IMR-90 (cell line): ENCODE measurements at regions not wholly inside any gene's neighbourhood (a gene's known extent, or its start where the extent isn't known, plus 50 kb on each side); places are given as distances from the start of the nearest gene placed in this dataset.

Source experiments
- ATAC-seq: fragments of 200-7000 bp; cut with Tn5 transposase; 2 replicates; pipeline ENCODE4 v1.9.1; 2020; ENCODE audit warnings: low read depth, mild to moderate bottlenecking, moderate library complexity
- BruUV-seq: library from RNA; stranded (reverse); fragments of 400-500 nt; replicated peaks from 2 replicates; lab custom pipeline; 2021; lab: Mats Ljungman, UMichigan
- CTCF ChIA-PET: fragments of 300-600 bp; formaldehyde crosslinking; extraction: SDS; loops from one replicate; lab custom pipeline; 2021; ENCODE audit warnings: antibody characterized with exemption; lab: Yijun Ruan, JAX
- POLR2A ChIA-PET: fragments of 300-600 bp; sonication (Branson Sonifier 250); formaldehyde crosslinking; loops from one replicate; lab custom pipeline; 2022; ENCODE audit warnings: antibody characterized with exemption; ENCODE audit not compliant: unreplicated experiment; lab: Charles Lee
- DNase-seq: peaks from one replicate; pipeline ENCODE4 v3.0.0; 2013
- H2AFZ ChIP-seq: replicated peaks from 2 replicates; pipeline ENCODE3; 2013; ENCODE audit warnings: low read length, mild to moderate bottlenecking; ENCODE audit not compliant: poor library complexity
- H2AK5ac ChIP-seq: 2 replicates; pipeline ENCODE4 v1.6.1; 2013; ENCODE audit warnings: low read depth, low read length, inconsistent platforms
- H2AK9ac ChIP-seq: replicated peaks from 2 replicates; pipeline ENCODE3; 2013; ENCODE audit warnings: mild to moderate bottlenecking, low read depth, low read length, moderate library complexity; ENCODE audit not compliant: poor library complexity
- H2BK120ac ChIP-seq: 2 replicates; pipeline ENCODE4 v1.6.1; 2013; ENCODE audit warnings: low read depth, low read length, inconsistent platforms
- H2BK15ac ChIP-seq: 3 replicates; pipeline ENCODE4 v1.6.1; 2013; ENCODE audit warnings: low read depth, low read length, inconsistent platforms
- H2BK20ac ChIP-seq: 2 replicates; pipeline ENCODE4 v1.6.1; 2013; ENCODE audit warnings: low read depth, mild to moderate bottlenecking, inconsistent platforms, low read length, moderate library complexity
- H2BK5ac ChIP-seq: 2 replicates; pipeline ENCODE4 v1.6.1; 2013; ENCODE audit warnings: mild to moderate bottlenecking, low read depth, low read length, inconsistent platforms; ENCODE audit not compliant: poor library complexity, severe bottlenecking
- H3K14ac ChIP-seq: replicated peaks from 2 replicates; pipeline ENCODE4 v1.6.1; 2013; ENCODE audit warnings: low read depth, low read length, inconsistent platforms
- H3K18ac ChIP-seq: 2 replicates; pipeline ENCODE4 v1.6.1; 2013; ENCODE audit warnings: low read depth, low read length, control low read depth
- H3K23ac ChIP-seq: 2 replicates; pipeline ENCODE4 v1.6.1; 2013; ENCODE audit warnings: low read depth, low read length, inconsistent platforms
- H3K27ac ChIP-seq: 2 replicates; pipeline ENCODE4 v1.5.1; 2013; ENCODE audit warnings: mild to moderate bottlenecking, control low read depth, low read length; ENCODE audit not compliant: insufficient read depth
- H3K27me3 ChIP-seq: 2 replicates; pipeline ENCODE4 v1.6.1; 2013; ENCODE audit warnings: low read length; ENCODE audit not compliant: control insufficient read depth, insufficient read depth
- H3K36me3 ChIP-seq: 2 replicates; pipeline ENCODE4 v1.6.1; 2013; ENCODE audit warnings: low read length, mixed read lengths; ENCODE audit not compliant: control insufficient read depth, insufficient read depth
- H3K4ac ChIP-seq: 2 replicates; pipeline ENCODE4 v1.6.1; 2013; ENCODE audit warnings: low read depth, low read length, inconsistent platforms
- H3K4me1 ChIP-seq: 2 replicates; pipeline ENCODE4 v1.6.1; 2013; ENCODE audit warnings: low read length, mixed read lengths; ENCODE audit not compliant: control insufficient read depth, insufficient read depth
- H3K4me2 ChIP-seq: 2 replicates; pipeline ENCODE4 v1.6.1; 2013; ENCODE audit warnings: low read depth, mild to moderate bottlenecking, control low read depth, low read length, moderate library complexity
- H3K4me3 ChIP-seq: 2 replicates; pipeline ENCODE4 v1.5.1; 2013; ENCODE audit warnings: low read depth, mild to moderate bottlenecking, control low read depth, low read length, moderate library complexity; ENCODE audit not compliant: insufficient read depth
- H3K56ac ChIP-seq: 2 replicates; pipeline ENCODE4 v1.6.1; 2013; ENCODE audit warnings: low read length, inconsistent platforms; ENCODE audit not compliant: insufficient read depth; ENCODE audit errors: extremely low read depth
- H3K79me1 ChIP-seq, 2 experiments: 2 replicates each; pipeline ENCODE4 v1.6.1; 2013; ENCODE audit warnings: low read length in 2 of 2, inconsistent platforms in 1 of 2, low read depth in 1 of 2
- H3K9ac ChIP-seq: 2 replicates; pipeline ENCODE4 v1.6.1; 2013; ENCODE audit warnings: low read depth, low read length, control low read depth
- H3K9me1 ChIP-seq: 2 replicates; pipeline ENCODE4 v1.6.1; 2013; ENCODE audit warnings: low read length, inconsistent platforms; ENCODE audit not compliant: insufficient read depth
- H3K9me3 ChIP-seq: 2 replicates; pipeline ENCODE4 v1.6.1; 2013; ENCODE audit warnings: low read length; ENCODE audit not compliant: control insufficient read depth, insufficient read depth
- H4K20me1 ChIP-seq: 2 replicates; pipeline ENCODE4 v1.6.1; 2013; ENCODE audit warnings: low read length, inconsistent platforms; ENCODE audit not compliant: insufficient read depth
- H4K5ac ChIP-seq: 2 replicates; pipeline ENCODE4 v1.6.1; 2013; ENCODE audit warnings: mild to moderate bottlenecking, low read depth, low read length, control low read depth
- H4K8ac ChIP-seq, 2 experiments: 2 replicates each; pipeline ENCODE4 v1.6.1; 2013; ENCODE audit warnings: low read depth in 2 of 2, low read length in 2 of 2, control low read depth in 1 of 2, inconsistent platforms in 1 of 2
- H4K91ac ChIP-seq: 2 replicates; pipeline ENCODE4 v1.6.1; 2013; ENCODE audit warnings: low read depth, low read length, inconsistent platforms; ENCODE audit not compliant: insufficient read depth
- BHLHE40 ChIP-seq: fragments of 150-350 bp; IDR thresholded peaks from 2 replicates; pipeline ENCODE4 v1.6.1; 2016; ENCODE audit warnings: mild to moderate bottlenecking, low read depth, low read length
- CHD1 ChIP-seq: IDR thresholded peaks from 2 replicates; pipeline ENCODE4 v1.6.1; 2012; ENCODE audit warnings: low read depth, low read length, improper control_type of control experiment
- FOS ChIP-seq: fragments of 150-350 bp; IDR thresholded peaks from 2 replicates; pipeline ENCODE4 v1.6.1; 2016; ENCODE audit warnings: low read depth, low read length
- MAZ ChIP-seq: IDR thresholded peaks from 2 replicates; pipeline ENCODE4 v1.6.1; 2012; ENCODE audit warnings: low read depth, mild to moderate bottlenecking, low read length, improper control_type of control experiment, moderate library complexity, borderline replicate concordance
- POLR2A ChIP-seq: IDR thresholded peaks from 2 replicates; pipeline ENCODE4 v1.6.1; 2012; ENCODE audit warnings: mild to moderate bottlenecking, low read depth, low read length
- RAD21 ChIP-seq: IDR thresholded peaks from 2 replicates; pipeline ENCODE4 v1.6.1; 2012; ENCODE audit warnings: low read length, improper control_type of control experiment
- RCOR1 ChIP-seq: IDR thresholded peaks from 2 replicates; pipeline ENCODE4 v1.6.1; 2012; ENCODE audit warnings: mild to moderate bottlenecking, low read length, improper control_type of control experiment; ENCODE audit not compliant: insufficient replicate concordance
- RFX5 ChIP-seq: IDR thresholded peaks from 2 replicates; pipeline ENCODE4 v1.8.0; 2012; ENCODE audit warnings: low read depth, mild to moderate bottlenecking, low read length, moderate library complexity
- WGBS, 2 experiments: methylation state at CpG; one replicate each; pipeline versions ENCODE4 v1.1.5 to v1.1.7; 2013; ENCODE audit warnings: missing lambda C conversion rate in 2 of 2; ENCODE audit not compliant: insufficient read length in 1 of 2; ENCODE audit errors: extremely low coverage in 2 of 2; 5-methylcytosine and 5-hydroxymethylcytosine counted together
- dilution Hi-C: fragments of 300-500 bp; cut with HindIII; formaldehyde crosslinking; loops from one replicate; pipeline ENCODE4 v1.14.3; 2018; ENCODE audit warnings: low sequenced_read_pairs; ENCODE audit not compliant: unreplicated experiment
- in situ Hi-C: fragments of 300-500 bp; cut with MboI; formaldehyde crosslinking; loops from 3 replicates; pipeline ENCODE4 v1.14.3; 2019; ENCODE audit warnings: low sequenced_read_pairs, inconsistent platforms, mixed read lengths
- intact Hi-C: fragments of 100-400 bp; cut with micrococcal nuclease; formaldehyde crosslinking; loops from 2 replicates; pipeline ENCODE4 v1.10.0; 2022
- TF ChIP-seq, protein P1 (sequence below): conservative IDR thresholded peaks from 2 replicates; pipeline ENCODE4 v1.5.1; 2012; ENCODE audit warnings: mild to moderate bottlenecking, low read depth, low read length, improper control_type of control experiment
- TF ChIP-seq, protein P2 (sequence below): fragments of 150-350 bp; IDR thresholded peaks from 2 replicates; pipeline ENCODE4 v1.6.1; 2017; ENCODE audit warnings: mild to moderate bottlenecking, antibody characterized with exemption, low read length, low read depth
- TF ChIP-seq, protein P3 (sequence below): fragments of 150-350 bp; IDR thresholded peaks from 2 replicates; pipeline ENCODE4 v1.6.1; 2016; ENCODE audit warnings: low read depth, mild to moderate bottlenecking, low read length, moderate library complexity, borderline replicate concordance

DNA sequence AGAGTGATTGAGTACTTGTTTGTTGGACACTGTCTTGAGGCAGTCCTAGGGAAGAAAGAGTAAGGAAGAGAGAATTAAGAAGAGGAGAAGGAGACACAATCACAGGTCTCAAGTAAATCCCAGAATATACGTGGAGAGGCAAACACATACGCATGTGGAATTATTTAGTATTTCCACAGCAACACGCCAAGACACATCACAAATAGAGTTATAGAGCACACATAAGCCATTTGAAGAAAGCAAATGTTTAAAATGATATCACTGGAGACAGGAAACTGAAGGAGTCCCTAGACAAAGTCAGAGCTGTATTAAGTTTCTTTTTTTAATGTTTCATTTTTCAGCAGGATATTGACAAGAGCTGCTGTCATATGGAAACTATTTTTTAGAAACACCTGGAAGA is 206.1 kb upstream of the LRIG1 start:
- intact Hi-C loops = no loop called here
- no peak overlapping the region for H3K27ac ChIP-seq
- H3K9me3 ChIP-seq = no peaks in the 10 kb centered on the region
- no peak overlapping the region for H2BK5ac ChIP-seq
- no peak overlapping the region for H3K14ac ChIP-seq
- H3K23ac ChIP-seq = no peak overlapping the region
- no peak overlapping the region for H3K18ac ChIP-seq
- no peak overlapping the region for H3K4me2 ChIP-seq
- no peak overlapping the region for H2BK20ac ChIP-seq
- no peak overlapping the region for H4K91ac ChIP-seq
- H3K9me1 ChIP-seq = no peaks in the 10 kb centered on the region
- no peak overlapping the region for H2BK15ac ChIP-seq
- H3K4me3 ChIP-seq = no peak overlapping the region
- no peak overlapping the region for H4K8ac ChIP-seq
- in situ Hi-C loops = no loop called here
- ATAC-seq = no peak
- H4K20me1 ChIP-seq = no peaks in the 10 kb centered on the region
- H3K79me1 ChIP-seq = no peaks in the 10 kb centered on the region
- no peak overlapping the region for H2AK9ac ChIP-seq
- TF ChIP-seq RFX5 = no peak
- no peak for TF ChIP-seq MAZ
- TF ChIP-seq RCOR1 = no peak
- TF ChIP-seq, protein P1, sequence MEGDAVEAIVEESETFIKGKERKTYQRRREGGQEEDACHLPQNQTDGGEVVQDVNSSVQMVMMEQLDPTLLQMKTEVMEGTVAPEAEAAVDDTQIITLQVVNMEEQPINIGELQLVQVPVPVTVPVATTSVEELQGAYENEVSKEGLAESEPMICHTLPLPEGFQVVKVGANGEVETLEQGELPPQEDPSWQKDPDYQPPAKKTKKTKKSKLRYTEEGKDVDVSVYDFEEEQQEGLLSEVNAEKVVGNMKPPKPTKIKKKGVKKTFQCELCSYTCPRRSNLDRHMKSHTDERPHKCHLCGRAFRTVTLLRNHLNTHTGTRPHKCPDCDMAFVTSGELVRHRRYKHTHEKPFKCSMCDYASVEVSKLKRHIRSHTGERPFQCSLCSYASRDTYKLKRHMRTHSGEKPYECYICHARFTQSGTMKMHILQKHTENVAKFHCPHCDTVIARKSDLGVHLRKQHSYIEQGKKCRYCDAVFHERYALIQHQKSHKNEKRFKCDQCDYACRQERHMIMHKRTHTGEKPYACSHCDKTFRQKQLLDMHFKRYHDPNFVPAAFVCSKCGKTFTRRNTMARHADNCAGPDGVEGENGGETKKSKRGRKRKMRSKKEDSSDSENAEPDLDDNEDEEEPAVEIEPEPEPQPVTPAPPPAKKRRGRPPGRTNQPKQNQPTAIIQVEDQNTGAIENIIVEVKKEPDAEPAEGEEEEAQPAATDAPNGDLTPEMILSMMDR = no peak
- TF ChIP-seq CHD1 = no peak
- TF ChIP-seq, protein P2, sequence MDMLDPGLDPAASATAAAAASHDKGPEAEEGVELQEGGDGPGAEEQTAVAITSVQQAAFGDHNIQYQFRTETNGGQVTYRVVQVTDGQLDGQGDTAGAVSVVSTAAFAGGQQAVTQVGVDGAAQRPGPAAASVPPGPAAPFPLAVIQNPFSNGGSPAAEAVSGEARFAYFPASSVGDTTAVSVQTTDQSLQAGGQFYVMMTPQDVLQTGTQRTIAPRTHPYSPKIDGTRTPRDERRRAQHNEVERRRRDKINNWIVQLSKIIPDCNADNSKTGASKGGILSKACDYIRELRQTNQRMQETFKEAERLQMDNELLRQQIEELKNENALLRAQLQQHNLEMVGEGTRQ = no peak
- no peak for TF ChIP-seq RAD21
- no peak for TF ChIP-seq FOS
- TF ChIP-seq, protein P3, sequence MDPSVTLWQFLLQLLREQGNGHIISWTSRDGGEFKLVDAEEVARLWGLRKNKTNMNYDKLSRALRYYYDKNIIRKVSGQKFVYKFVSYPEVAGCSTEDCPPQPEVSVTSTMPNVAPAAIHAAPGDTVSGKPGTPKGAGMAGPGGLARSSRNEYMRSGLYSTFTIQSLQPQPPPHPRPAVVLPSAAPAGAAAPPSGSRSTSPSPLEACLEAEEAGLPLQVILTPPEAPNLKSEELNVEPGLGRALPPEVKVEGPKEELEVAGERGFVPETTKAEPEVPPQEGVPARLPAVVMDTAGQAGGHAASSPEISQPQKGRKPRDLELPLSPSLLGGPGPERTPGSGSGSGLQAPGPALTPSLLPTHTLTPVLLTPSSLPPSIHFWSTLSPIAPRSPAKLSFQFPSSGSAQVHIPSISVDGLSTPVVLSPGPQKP = no peak
- no peak for TF ChIP-seq POLR2A
- no peak for TF ChIP-seq BHLHE40
- no peak for DNase-seq
- no peak overlapping the region for H4K5ac ChIP-seq
- BruUV-seq = no TSS peak
- no peak overlapping the region for H3K56ac ChIP-seq
- no peak overlapping the region for H2BK120ac ChIP-seq
- no CpG with 5 or more reads among the region's 3 CpGs for WGBS, 2 experiments
- dilution Hi-C loops = no loop called here
- no peaks in the 10 kb centered on the region for H3K36me3 ChIP-seq
- POLR2A ChIA-PET = no interaction called here
- no peak overlapping the region for H3K9ac ChIP-seq
- H3K4me1 ChIP-seq = peaks cover 2% of the 10 kb centered on the region; the same call in 1 of the 2 replicates
- no peaks in the 10 kb centered on the region for H3K27me3 ChIP-seq
- CTCF ChIA-PET = interaction anchor here (0.8 kb wide), 1 partner anchor 86 kb away, joined by 6 read pairs; no protein-coding TSS in a partner anchor
- no peak overlapping the region for H2AK5ac ChIP-seq
- no peak overlapping the region for H3K4ac ChIP-seq
- H2AFZ ChIP-seq = no peak overlapping the region
